CD4-positive, alpha-beta T cell (primary cell): ENCODE measurements at regions not wholly inside any gene's neighbourhood (a gene's known extent, or its start where the extent isn't known, plus 50 kb on each side); places are given as distances from the start of the nearest gene placed in this dataset.

Source experiments
- ATAC-seq: fragments of 200-7000 bp; cut with Tn5 transposase; one replicate; pipeline ENCODE4 v1.10.0; 2022; ENCODE audit warnings: mild to moderate bottlenecking; ENCODE audit not compliant: poor library complexity
- CTCF ChIA-PET: fragments of 350-600 bp; sonication (Branson Sonifier 250); formaldehyde crosslinking; loops from one replicate; lab custom pipeline; 2021; ENCODE audit warnings: antibody characterized with exemption, inconsistent platforms; lab: Charles Lee
- POLR2A ChIA-PET: fragments of 350-600 bp; sonication (Branson Sonifier 250); formaldehyde crosslinking; loops from one replicate; lab custom pipeline; 2021; ENCODE audit warnings: antibody characterized with exemption, inconsistent platforms; lab: Charles Lee
- DNase-seq, 14 experiments: peaks; one replicate each; pipeline ENCODE4 v3.0.0-alpha.2; 2013 to 2020; ENCODE audit warnings: mixed read lengths in 2 of 14
- H3K27ac ChIP-seq, 2 donors: one replicate each; pipeline versions ENCODE4 v1.5.1 to v1.7.0; 2013; ENCODE audit warnings: low read length in 2 of 2, low read depth in 1 of 2, mild to moderate bottlenecking in 1 of 2
- H3K27me3 ChIP-seq, 2 experiments: 1 replicate in 1 of 2; 2 replicates in 1 of 2; pipeline versions ENCODE4 v1.6.1 to v1.7.0; 2013; ENCODE audit warnings: low read length in 2 of 2, control low read depth in 1 of 2, mild to moderate bottlenecking in 1 of 2, moderate library complexity in 1 of 2; ENCODE audit not compliant: insufficient read depth in 2 of 2, control insufficient read depth in 1 of 2
- H3K36me3 ChIP-seq: one replicate; pipeline ENCODE4 v1.6.1; 2013; ENCODE audit warnings: low read length, control low read depth; ENCODE audit not compliant: insufficient read depth
- H3K4me1 ChIP-seq: one replicate; pipeline ENCODE4 v1.6.1; 2013; ENCODE audit warnings: low read length, control low read depth; ENCODE audit not compliant: insufficient read depth
- H3K4me3 ChIP-seq: one replicate; pipeline ENCODE4 v1.5.1; 2013; ENCODE audit warnings: mild to moderate bottlenecking, low read length, moderate library complexity
- H3K9me3 ChIP-seq, 2 experiments: 1 replicate in 1 of 2; 2 replicates in 1 of 2; pipeline versions ENCODE4 v1.6.1 to v1.7.0; 2013; ENCODE audit warnings: low read length in 2 of 2, mild to moderate bottlenecking in 2 of 2, control low read depth in 1 of 2, moderate library complexity in 1 of 2; ENCODE audit not compliant: control insufficient read depth in 1 of 2, insufficient read depth in 1 of 2
- H3K27ac Mint-ChIP-seq: one replicate; pipeline ENCODE4 v1.8.0; 2020; ENCODE audit warnings: mixed read lengths
- H3K27me3 Mint-ChIP-seq: one replicate; pipeline ENCODE4 v1.8.0; 2021; ENCODE audit warnings: mixed read lengths
- H3K36me3 Mint-ChIP-seq: one replicate; pipeline ENCODE4 v1.8.0; 2021; ENCODE audit warnings: low read depth, mixed read lengths
- H3K4me1 Mint-ChIP-seq: one replicate; pipeline ENCODE4 v1.8.0; 2021; ENCODE audit warnings: low read depth, mixed read lengths
- H3K4me3 Mint-ChIP-seq: one replicate; pipeline ENCODE4 v1.8.0; 2020; ENCODE audit warnings: mild to moderate bottlenecking, mixed read lengths
- H3K9me3 Mint-ChIP-seq: one replicate; pipeline ENCODE4 v1.8.0; 2020; ENCODE audit warnings: mixed read lengths
- CTCF ChIP-seq: fragments of 200-600 bp; IDR thresholded peaks from one replicate; pipeline ENCODE4 v1.8.0; 2022; ENCODE audit warnings: antibody characterized with exemption, mild to moderate bottlenecking
- intact Hi-C, 2 experiments: fragments of 100-400 bp; cut with DNase I in 1 of 2; cut with micrococcal nuclease in 1 of 2; formaldehyde crosslinking; loops; one replicate each; pipeline versions ENCODE4 v1.15.1 to v1.9.0; 2023 to 2025; cut with DNase I, micrococcal nuclease

- H3K9me3 ChIP-seq: no peaks in the 10 kb centered on the region
- Mint-ChIP-seq H3K4me3 (no peak overlapping the region), H3K27ac (no peak overlapping the region), H3K36me3 (no peaks in the 10 kb centered on the region), H3K4me1 (no peaks in the 10 kb centered on the region), H3K27me3 (no peaks in the 10 kb centered on the region), H3K9me3 (no peaks in the 10 kb centered on the region)
- no peaks in the 10 kb centered on the region for H3K4me1 ChIP-seq
- CTCF ChIA-PET: no interaction called here
- intact Hi-C loops: no loop called here
- no peaks in the 10 kb centered on the region for H3K27me3 ChIP-seq
- no peak for TF ChIP-seq CTCF
- DNase-seq: no peak
- H3K4me3 ChIP-seq: no peak overlapping the region
- no peaks in the 10 kb centered on the region for H3K36me3 ChIP-seq
- POLR2A ChIA-PET: no interaction called here
- H3K27ac ChIP-seq: no peak overlapping the region
- no peak for ATAC-seq
Measured at GRCh38 chr16:49095539-49095938, 186.1 kb downstream of the CBLN1 start.

- Histone ChIP-seq H3K27me3 (no peaks in the 10 kb centered on the region), H3K36me3 (no peaks in the 10 kb centered on the region), H3K4me3 (no peak overlapping the region), H3K4me1 (no peaks in the 10 kb centered on the region), H3K27ac (no peak overlapping the region), H3K9me3 (no peaks in the 10 kb centered on the region)
- no peak for TF ChIP-seq CTCF
- ATAC-seq (no peak), DNase-seq (no peak)
- Mint-ChIP-seq H3K4me1 (no peaks in the 10 kb centered on the region), H3K9me3 (no peaks in the 10 kb centered on the region), H3K36me3 (no peaks in the 10 kb centered on the region), H3K27me3 (no peaks in the 10 kb centered on the region), H3K27ac (no peak overlapping the region), H3K4me3 (no peak overlapping the region)
- CTCF ChIA-PET: no interaction called here
- POLR2A ChIA-PET: no interaction called here
- intact Hi-C loops: no loop called here
Measured at GRCh38 chr16:49094471-49094870, 187.2 kb downstream of the CBLN1 start.

GRCh38 chr16:49093939-49094338 is 187.7 kb downstream of the CBLN1 start:
- H3K27me3 Mint-ChIP-seq: no peaks in the 10 kb centered on the region
- H3K4me3 Mint-ChIP-seq: no peak overlapping the region

More at GRCh38 chr16:49093939-49094338, 187.7 kb downstream of the CBLN1 start:
- no peak for DNase-seq
- H3K4me1 ChIP-seq: no peaks in the 10 kb centered on the region
- ChIA-PET POLR2A (no interaction called here), CTCF (no interaction called here)
- intact Hi-C loops: no loop called here
- no peak for TF ChIP-seq CTCF
- no peaks in the 10 kb centered on the region for H3K9me3 ChIP-seq
- no peak overlapping the region for H3K4me3 ChIP-seq
- no peak for ATAC-seq
- no peak overlapping the region for H3K27ac Mint-ChIP-seq
- H3K4me1 Mint-ChIP-seq: no peaks in the 10 kb centered on the region
- H3K27ac ChIP-seq: no peak overlapping the region
- no peaks in the 10 kb centered on the region for H3K36me3 ChIP-seq
- no peaks in the 10 kb centered on the region for H3K27me3 ChIP-seq
- H3K9me3 Mint-ChIP-seq: no peaks in the 10 kb centered on the region
- no peaks in the 10 kb centered on the region for H3K36me3 Mint-ChIP-seq
